Small intestine (tissue), 7 donors: ENCODE measurements at regions not wholly inside any gene's neighbourhood (a gene's known extent, or its start where the extent isn't known, plus 50 kb on each side); places are given as distances from the start of the nearest gene placed in this dataset.
"Not testable (repeated sequence)": the region's sequence is repeated elsewhere in the genome, so short reads cannot be mapped to it uniquely, and the experiment has no call there.

ENCODE experiments used
- DNase-seq, 2 donors: peaks; one replicate each; pipeline versions ENCODE4 v3.0.0 to v3.0.0-alpha.2; 2013
- FAIRE-seq: peaks from 2 replicates; lab custom pipeline; 2012; peaks lifted over from hg19 to GRCh38; lab: Jason Lieb, UNC
- H3K27ac ChIP-seq, 3 donors: one replicate each; pipeline ENCODE4 v1.5.1; 2013; ENCODE audit warnings: low read length in 2 of 3, mild to moderate bottlenecking in 2 of 3, control low read depth in 1 of 3, inconsistent platforms in 1 of 3, low read depth in 1 of 3, moderate library complexity in 1 of 3
- H3K27me3 ChIP-seq, 3 donors: one replicate each; pipeline ENCODE4 v1.6.1; 2013; ENCODE audit warnings: low read length in 3 of 3, inconsistent platforms in 1 of 3; ENCODE audit not compliant: control insufficient read depth in 3 of 3, insufficient read depth in 3 of 3
- H3K36me3 ChIP-seq, 3 donors: one replicate each; pipeline ENCODE4 v1.6.1; 2013; ENCODE audit warnings: low read length in 3 of 3, inconsistent platforms in 1 of 3, low read depth in 1 of 3, mild to moderate bottlenecking in 1 of 3, moderate library complexity in 1 of 3; ENCODE audit not compliant: control insufficient read depth in 3 of 3, insufficient read depth in 2 of 3
- H3K4me1 ChIP-seq, 3 donors: one replicate each; pipeline ENCODE4 v1.6.1; 2013; ENCODE audit warnings: low read length in 2 of 3, inconsistent platforms in 1 of 3, low read depth in 1 of 3, mild to moderate bottlenecking in 1 of 3, moderate library complexity in 1 of 3; ENCODE audit not compliant: control insufficient read depth in 3 of 3, insufficient read depth in 2 of 3
- H3K4me3 ChIP-seq, 3 donors: one replicate each; pipeline ENCODE4 v1.5.1; 2013; ENCODE audit warnings: low read length in 3 of 3, control low read depth in 1 of 3, inconsistent platforms in 1 of 3, low read depth in 1 of 3, mild to moderate bottlenecking in 1 of 3, moderate library complexity in 1 of 3
- H3K9me3 ChIP-seq, 2 donors: one replicate each; pipeline ENCODE4 v1.6.1; 2013; ENCODE audit warnings: low read depth in 1 of 2, low read length in 1 of 2; ENCODE audit not compliant: control insufficient read depth in 2 of 2, insufficient read depth in 1 of 2
- WGBS, 3 donors: extraction: QIAGEN DNeasy Blood & Tissue Kit; methylation state at CpG; one replicate each; pipeline ENCODE4 v1.1.7; 2013; 5-methylcytosine and 5-hydroxymethylcytosine counted together
- donor health status: healthy with polysubstance abuse.
- donor health status: control.
- donor health status: control.
- donor health status: Bipolar disorder and iron deficiency.
- donor health status: healthy.

DNA sequence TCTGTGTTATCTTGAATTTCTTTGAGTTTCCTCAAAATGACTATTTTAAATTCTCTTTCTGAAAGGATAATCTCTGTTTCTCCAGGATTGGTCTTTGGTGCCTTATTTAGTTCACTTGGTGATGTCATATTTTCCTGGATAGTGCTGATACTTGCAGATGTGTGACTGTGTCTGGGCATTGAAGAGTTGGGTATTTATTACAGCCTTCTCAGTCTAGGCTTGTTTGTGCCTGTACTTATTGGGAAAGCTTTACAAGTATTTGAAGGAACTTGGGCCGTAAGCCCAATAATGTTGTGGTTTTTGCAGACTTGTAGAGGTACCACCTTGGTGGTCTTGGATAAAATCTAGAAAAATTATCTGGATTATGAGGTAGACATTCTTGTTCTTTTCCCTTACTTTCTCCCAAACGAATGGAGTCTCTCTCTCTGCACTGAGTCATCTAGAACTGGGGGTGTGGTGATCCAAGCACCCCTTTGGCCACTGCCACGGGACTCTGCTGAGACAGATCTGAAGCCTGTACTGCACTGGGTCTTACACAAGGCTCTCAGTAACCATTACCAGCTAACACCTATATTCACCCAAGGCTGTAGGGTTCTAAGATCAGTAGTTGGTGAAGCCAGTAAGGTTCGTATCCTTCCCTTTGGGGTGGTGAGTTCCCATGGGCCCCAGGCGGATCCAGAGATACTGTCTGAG is 703.7 kb upstream of the MGAT4C start:
- Histone ChIP-seq H3K4me3 (no peak overlapping the region), H3K9me3 (peaks cover 0 to 5% of the 10 kb centered on the region in 2 donors), H3K27ac (no peak overlapping the region), H3K4me1 (no peaks in the 10 kb centered on the region), H3K36me3 (no peaks in the 10 kb centered on the region), H3K27me3 (no peaks in the 10 kb centered on the region)
- FAIRE-seq (no peak), DNase-seq (no peak)
- 70 to 71% (median 71%) methylated on average over 5 of the region's 5 CpGs for WGBS, 3 donors

DNA sequence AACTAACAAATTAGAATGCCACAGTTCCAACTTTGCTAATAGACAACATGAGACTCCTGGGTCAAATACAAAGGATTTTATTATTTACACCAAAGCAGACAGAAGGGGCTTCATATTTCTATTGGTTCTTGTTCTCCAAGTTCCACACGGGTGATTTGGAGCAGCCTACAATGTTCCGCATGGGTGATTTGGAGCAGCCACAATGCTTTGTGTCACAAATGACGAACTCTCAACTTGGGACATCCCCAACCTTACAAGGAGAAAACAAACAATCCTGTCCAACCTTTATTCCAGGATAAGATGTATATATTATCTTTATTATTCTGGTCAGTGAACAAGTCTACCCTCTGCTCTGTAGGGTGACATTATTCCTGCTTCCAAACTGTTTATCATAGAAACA is 694.3 kb upstream of the MGAT4C start:
- no peaks in the 10 kb centered on the region for H3K27me3 ChIP-seq
- no peaks in the 10 kb centered on the region for H3K9me3 ChIP-seq
- no peak overlapping the region for H3K27ac ChIP-seq
- H3K36me3 ChIP-seq = no peaks in the 10 kb centered on the region
- no peaks in the 10 kb centered on the region for H3K4me1 ChIP-seq
- 79 to 82% (median 80%) methylated on average over 3 of the region's 3 CpGs for WGBS, 3 donors
- FAIRE-seq (no peak), DNase-seq (no peak)
- H3K4me3 ChIP-seq = no peak overlapping the region

DNA sequence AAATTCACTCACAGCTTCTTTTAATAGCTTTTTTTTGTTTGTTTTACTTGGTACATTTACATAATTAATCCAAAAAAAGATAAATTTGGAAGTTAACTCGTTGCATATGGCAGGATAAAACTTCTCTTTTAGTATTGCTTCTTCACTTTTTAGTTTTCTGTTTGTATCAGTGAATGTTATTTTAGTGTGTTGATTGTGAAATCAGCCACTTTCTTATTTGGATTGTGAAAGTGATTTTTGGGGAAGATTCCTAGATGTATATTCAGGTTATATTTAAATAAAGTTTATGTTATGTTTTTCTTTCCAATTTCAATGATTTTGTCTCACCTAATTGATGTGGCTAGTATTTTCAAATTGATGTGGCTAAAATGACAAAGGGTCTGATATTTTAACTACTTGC is 693.9 kb upstream of the MGAT4C start:
- no peak overlapping the region for H3K4me3 ChIP-seq
- H3K27ac ChIP-seq = no peak overlapping the region
- no peaks in the 10 kb centered on the region for H3K27me3 ChIP-seq
- WGBS, 3 donors = 0 to 11% (median 4%) methylated on average over 1 of the region's 1 CpG
- no peaks in the 10 kb centered on the region for H3K4me1 ChIP-seq
- no peaks in the 10 kb centered on the region for H3K36me3 ChIP-seq
- FAIRE-seq (no peak), DNase-seq (no peak)
- no peaks in the 10 kb centered on the region for H3K9me3 ChIP-seq

DNA sequence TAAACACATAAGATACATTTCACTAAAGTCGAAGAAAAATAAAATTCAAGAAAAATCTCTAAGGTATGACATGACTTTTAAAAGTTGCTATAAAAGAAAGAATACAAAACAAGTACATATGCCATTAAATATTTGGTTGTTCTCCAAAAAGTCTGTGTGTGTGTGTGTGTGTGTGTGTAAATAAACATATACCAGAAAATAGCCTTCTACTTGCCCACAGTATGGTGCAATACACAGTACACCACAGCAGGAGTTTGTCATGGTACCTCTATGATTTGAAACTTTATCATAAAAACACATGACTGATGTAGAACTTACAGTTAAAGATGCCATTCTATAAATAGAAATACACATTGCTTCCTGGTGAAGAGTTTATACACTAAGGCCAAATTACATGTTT is 692.7 kb upstream of the MGAT4C start:
- Histone ChIP-seq H3K4me1 (no peaks in the 10 kb centered on the region), H3K9me3 (no peaks in the 10 kb centered on the region), H3K27ac (no peak overlapping the region), H3K36me3 (no peaks in the 10 kb centered on the region), H3K27me3 (no peaks in the 10 kb centered on the region), H3K4me3 (no peak overlapping the region)
- FAIRE-seq (no peak), DNase-seq (no peak)
- 85 to 94% (median 89%) methylated on average over 1 of the region's 1 CpG for WGBS, 3 donors

DNA sequence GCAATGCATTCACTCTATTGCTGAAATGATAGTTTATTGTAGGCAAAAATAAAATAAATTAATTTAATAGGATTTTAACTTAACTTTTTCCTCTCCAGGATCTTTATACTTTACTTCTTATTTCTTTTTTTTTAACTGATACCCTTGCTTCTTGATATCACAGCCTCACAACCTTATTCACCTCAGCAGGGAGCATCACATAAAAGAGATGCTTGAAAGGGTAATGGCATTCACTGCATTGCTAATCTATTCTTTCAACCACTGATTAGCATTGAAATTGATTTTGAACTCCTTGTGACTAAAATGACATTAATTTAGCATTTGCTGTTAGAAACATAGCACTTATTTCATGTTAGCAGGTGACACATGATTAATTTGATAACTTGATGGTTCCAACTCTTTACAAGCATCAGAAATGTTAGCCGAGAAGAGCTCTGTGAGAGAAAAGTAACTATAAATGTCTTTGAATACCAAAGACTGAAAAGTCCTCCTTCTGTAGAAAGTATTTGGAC is 689.5 kb upstream of the MGAT4C start:
- Histone ChIP-seq H3K4me1 (no peaks in the 10 kb centered on the region), H3K27ac (no peak overlapping the region), H3K9me3 (no peaks in the 10 kb centered on the region), H3K27me3 (no peaks in the 10 kb centered on the region), H3K4me3 (no peak overlapping the region), H3K36me3 (no peaks in the 10 kb centered on the region)
- FAIRE-seq (no peak), DNase-seq (no peak)
- 50 to 69% (median 66%) methylated on average over 1 of the region's 1 CpG for WGBS, 3 donors

DNA sequence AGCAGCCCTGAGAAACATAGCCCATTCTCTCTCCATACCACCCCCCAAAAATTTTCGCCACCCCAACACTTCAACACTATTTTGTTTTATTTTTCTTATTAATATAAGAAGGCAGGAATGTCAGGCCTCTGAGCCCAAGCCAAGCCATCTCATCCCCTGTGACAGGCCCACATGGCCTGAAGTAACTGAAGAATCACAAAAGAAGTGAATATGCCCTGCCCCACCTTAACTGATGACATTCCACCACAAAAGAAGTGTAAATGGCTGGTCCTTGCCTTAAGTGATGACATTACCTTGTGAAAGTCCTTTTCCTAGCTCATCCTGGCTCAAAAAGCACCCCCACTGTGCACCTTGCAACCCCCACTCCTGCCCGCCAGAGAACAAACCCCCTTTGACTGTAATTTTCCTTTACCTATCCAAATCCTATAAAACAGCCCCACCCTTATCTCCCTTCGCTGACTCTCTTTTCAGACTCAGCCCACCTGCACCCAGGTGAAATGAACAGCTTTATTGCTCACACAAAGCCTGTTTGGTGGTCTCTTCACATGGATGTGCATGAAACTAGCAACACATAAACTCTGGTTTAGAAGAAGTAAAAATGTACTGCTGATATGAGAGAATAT is 688.1 kb upstream of the MGAT4C start:
- not testable (repeated sequence) for H3K36me3 ChIP-seq, H3K27ac ChIP-seq, H3K9me3 ChIP-seq, DNase-seq, FAIRE-seq, H3K4me1 ChIP-seq, H3K4me3 ChIP-seq, H3K27me3 ChIP-seq
- 59 to 74% (median 65%) methylated on average over 3 of the region's 3 CpGs for WGBS, 3 donors

DNA sequence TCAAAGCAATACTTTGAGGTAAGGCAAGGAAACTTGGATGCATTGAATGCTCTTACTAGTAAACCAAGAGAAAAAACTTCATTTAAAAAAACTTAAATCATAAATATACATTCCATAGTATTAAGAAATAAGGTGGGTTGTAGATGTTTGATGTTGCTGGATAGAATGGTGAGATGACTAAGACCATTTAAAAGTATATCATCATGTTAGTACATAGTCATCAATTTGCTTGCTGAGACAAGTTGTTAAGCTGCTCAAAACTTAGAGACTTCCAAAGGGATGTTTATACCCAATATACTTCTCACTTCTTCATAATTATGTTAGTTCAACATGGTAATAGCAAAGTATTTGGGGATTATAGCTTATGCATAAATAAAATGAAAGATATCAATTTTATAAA is 675.5 kb upstream of the MGAT4C start:
- Histone ChIP-seq H3K27me3 (no peaks in the 10 kb centered on the region), H3K4me1 (no peaks in the 10 kb centered on the region), H3K9me3 (no peaks in the 10 kb centered on the region), H3K4me3 (no peak overlapping the region), H3K27ac (no peak overlapping the region), H3K36me3 (no peaks in the 10 kb centered on the region)
- DNase-seq (no peak), FAIRE-seq (no peak)

DNA sequence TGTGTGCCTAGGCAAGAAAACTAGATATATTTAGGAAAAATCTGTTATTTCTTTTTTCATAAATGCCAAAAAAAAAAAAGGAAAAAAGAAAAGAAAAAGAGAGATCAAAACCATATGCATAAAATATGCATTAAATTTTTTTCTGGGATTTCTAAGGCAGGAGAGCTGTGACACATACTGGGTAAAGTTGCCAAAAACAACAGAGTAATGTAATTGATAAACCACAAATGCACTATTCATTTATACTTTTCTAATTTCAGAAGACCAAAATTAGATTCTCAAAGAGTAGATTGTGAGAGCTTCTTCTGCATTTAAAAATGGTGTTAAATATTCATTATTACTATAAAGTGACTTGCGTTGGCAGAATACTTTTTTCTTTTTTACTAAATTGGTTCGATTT is 673.8 kb upstream of the MGAT4C start:
- no peaks in the 10 kb centered on the region for H3K27me3 ChIP-seq
- no peak overlapping the region for H3K27ac ChIP-seq
- no peak overlapping the region for H3K4me3 ChIP-seq
- no peaks in the 10 kb centered on the region for H3K4me1 ChIP-seq
- 78 to 85% (median 81%) methylated on average over 2 of the region's 2 CpGs for WGBS, 3 donors
- no peaks in the 10 kb centered on the region for H3K9me3 ChIP-seq
- FAIRE-seq = no peak
- DNase-seq = no peak
- H3K36me3 ChIP-seq = no peaks in the 10 kb centered on the region
